ENCODE measurements at regions not wholly inside any gene's neighbourhood (a gene's known extent, or its start where the extent isn't known, plus 50 kb on each side); places are given as distances from the start of the nearest gene placed in this dataset.

DNA sequence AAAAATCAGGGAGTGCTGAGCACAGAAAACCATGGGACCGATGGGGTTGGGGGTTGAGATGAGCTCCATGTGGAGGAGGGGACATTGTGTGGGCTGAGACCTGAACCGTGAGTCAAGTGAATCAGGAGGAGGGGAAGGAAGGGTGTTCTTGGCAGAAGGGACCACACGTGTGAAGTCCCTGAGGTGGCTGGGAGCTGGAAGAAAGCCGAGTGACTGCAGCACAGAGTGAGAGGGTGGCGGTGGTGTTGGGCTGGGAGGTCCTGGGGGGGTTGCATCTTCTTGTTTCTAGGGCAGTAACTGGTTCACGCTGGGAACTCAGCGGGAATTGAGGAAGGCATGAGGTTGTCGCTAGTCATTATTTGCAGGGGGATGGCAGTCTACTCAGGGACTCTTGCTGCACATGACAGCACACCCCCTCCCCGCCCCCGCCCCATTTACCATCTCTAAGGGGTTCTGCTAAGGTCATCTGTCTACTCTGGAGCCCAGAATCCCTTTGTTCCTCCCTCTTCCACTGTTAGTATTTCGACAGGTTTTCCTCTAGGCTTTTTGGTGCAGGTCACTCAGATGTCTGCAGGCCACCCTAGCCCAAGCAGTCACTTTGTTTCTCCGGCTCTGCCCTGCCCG, 254.3 kb downstream of the TLE3 start:
- no peak overlapping the region for H3K4me3 ChIP-seq (ENCODE audit: low read depth in 1 of 2, low read length in 2 of 2)
- DNase-seq (no peak), ATAC-seq (ENCODE audit: insufficient read depth, low read depth) (no peak)
- H3K27ac ChIP-seq (ENCODE audit: low read length): no peak overlapping the region
- peaks cover 9% of the 10 kb centered on the region for H3K27me3 ChIP-seq (ENCODE audit: insufficient read depth, low read length, poor library complexity)
- no peaks in the 10 kb centered on the region for H3K36me3 ChIP-seq (ENCODE audit: insufficient read depth, low read length)
- peaks cover 9% of the 10 kb centered on the region; the same call in 1 of the 2 replicates for H4K20me1 ChIP-seq (ENCODE audit: insufficient read depth, low read length)
- no peak overlapping the region for H2AFZ ChIP-seq (ENCODE audit: low read depth, low read length)
- H3K9ac ChIP-seq (ENCODE audit: low read depth, low read length): no peak overlapping the region
- no peaks in the 10 kb centered on the region for H3K9me3 ChIP-seq (ENCODE audit: insufficient read depth, low read length, severe bottlenecking)
- no peak overlapping the region for H3K4me2 ChIP-seq (ENCODE audit: insufficient read depth, low read length)
- no peaks in the 10 kb centered on the region for H3K79me2 ChIP-seq (ENCODE audit: insufficient read depth, low read length)
- no peaks in the 10 kb centered on the region for H3K4me1 ChIP-seq (ENCODE audit: insufficient read depth, low read length)
- TF ChIP-seq EZH2 (IDR thresholded peaks at IDR 0.05; ENCODE audit: borderline replicate concordance, low read depth, low read length, severe bottlenecking) (no peak), CTCF (IDR thresholded peaks at IDR 0.05; ENCODE audit: borderline replicate concordance, extremely low read depth, low read length, poor library complexity, severe bottlenecking) (no peak)

DNA sequence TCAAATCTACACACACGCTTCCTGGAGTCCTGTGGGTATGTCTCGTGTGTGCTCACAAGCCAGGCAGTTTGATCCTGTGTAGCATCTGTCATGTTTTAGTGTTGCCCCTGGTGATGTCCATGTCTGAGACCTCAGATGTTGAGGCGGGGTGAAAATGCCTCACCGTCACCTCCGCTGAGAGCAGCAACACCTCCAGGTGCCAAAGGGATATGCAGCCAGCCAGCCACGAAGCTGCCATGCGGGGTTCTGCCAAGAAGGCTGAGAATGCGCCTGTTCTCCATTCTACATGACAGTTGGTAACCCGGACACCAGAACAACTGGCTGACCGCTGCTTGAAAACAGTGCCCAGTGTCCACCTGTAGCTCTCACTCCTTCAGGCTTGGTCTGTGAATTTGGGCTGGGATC, 253.8 kb downstream of the TLE3 start:
- TF ChIP-seq CTCF (IDR thresholded peaks at IDR 0.05; ENCODE audit: borderline replicate concordance, extremely low read depth, low read length, poor library complexity, severe bottlenecking) (no peak), EZH2 (IDR thresholded peaks at IDR 0.05; ENCODE audit: borderline replicate concordance, low read depth, low read length, severe bottlenecking) (no peak)
- Histone ChIP-seq H2AFZ (ENCODE audit: low read depth, low read length) (no peak overlapping the region), H3K27ac (ENCODE audit: low read length) (no peak overlapping the region), H4K20me1 (ENCODE audit: insufficient read depth, low read length) (peaks cover 6% of the 10 kb centered on the region; the same call in 1 of the 2 replicates), H3K79me2 (ENCODE audit: insufficient read depth, low read length) (no peaks in the 10 kb centered on the region), H3K4me3 (ENCODE audit: low read depth in 1 of 2, low read length in 2 of 2) (no peak overlapping the region), H3K27me3 (ENCODE audit: insufficient read depth, low read length, poor library complexity) (peaks cover 9% of the 10 kb centered on the region), H3K9ac (ENCODE audit: low read depth, low read length) (no peak overlapping the region), H3K9me3 (ENCODE audit: insufficient read depth, low read length, severe bottlenecking) (no peaks in the 10 kb centered on the region), H3K4me1 (ENCODE audit: insufficient read depth, low read length) (no peaks in the 10 kb centered on the region), H3K4me2 (ENCODE audit: insufficient read depth, low read length) (no peak overlapping the region), H3K36me3 (ENCODE audit: insufficient read depth, low read length) (no peaks in the 10 kb centered on the region)
- ATAC-seq (ENCODE audit: insufficient read depth, low read depth) (no peak), DNase-seq (no peak)

DNA sequence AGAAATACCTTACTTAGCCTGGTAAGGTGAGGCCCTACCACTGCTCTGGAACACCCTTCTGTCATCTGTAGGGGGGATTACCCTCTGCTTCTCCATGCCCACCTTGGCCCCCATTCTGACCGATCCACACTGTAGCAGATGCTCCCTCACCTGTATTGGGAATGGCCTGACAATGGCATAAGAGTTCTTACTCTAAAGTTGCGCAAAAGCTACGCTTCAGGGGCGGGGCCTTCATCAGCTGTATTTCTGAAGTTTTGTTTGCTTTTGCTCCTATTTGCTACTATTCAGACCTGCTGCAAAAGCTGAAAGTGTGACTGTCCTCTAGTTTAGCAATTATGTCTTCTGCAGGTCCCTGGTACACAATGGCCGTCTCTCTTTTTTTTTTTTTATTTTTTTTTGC, 252.6 kb downstream of the TLE3 start:
- no peak for ATAC-seq (ENCODE audit: insufficient read depth, low read depth)
- no peak overlapping the region for H3K9ac ChIP-seq (ENCODE audit: low read depth, low read length)
- H3K27ac ChIP-seq (ENCODE audit: low read length): no peak overlapping the region
- DNase-seq: no peak
- no peaks in the 10 kb centered on the region for H3K9me3 ChIP-seq (ENCODE audit: insufficient read depth, low read length, severe bottlenecking)
- no peaks in the 10 kb centered on the region for H3K36me3 ChIP-seq (ENCODE audit: insufficient read depth, low read length)
- peaks cover 3% of the 10 kb centered on the region; the same call in 1 of the 2 replicates for H4K20me1 ChIP-seq (ENCODE audit: insufficient read depth, low read length)
- no peak overlapping the region for H3K4me2 ChIP-seq (ENCODE audit: insufficient read depth, low read length)
- H3K4me3 ChIP-seq (ENCODE audit: low read depth in 1 of 2, low read length in 2 of 2): no peak overlapping the region
- no peaks in the 10 kb centered on the region for H3K4me1 ChIP-seq (ENCODE audit: insufficient read depth, low read length)
- H3K79me2 ChIP-seq (ENCODE audit: insufficient read depth, low read length): no peaks in the 10 kb centered on the region
- peaks cover 15% of the 10 kb centered on the region for H3K27me3 ChIP-seq (ENCODE audit: insufficient read depth, low read length, poor library complexity)
- no peak for TF ChIP-seq EZH2 (IDR thresholded peaks at IDR 0.05; ENCODE audit: borderline replicate concordance, low read depth, low read length, severe bottlenecking)
- TF ChIP-seq CTCF (IDR thresholded peaks at IDR 0.05; ENCODE audit: borderline replicate concordance, extremely low read depth, low read length, poor library complexity, severe bottlenecking): no peak
- no peak overlapping the region for H2AFZ ChIP-seq (ENCODE audit: low read depth, low read length)
